HG03039 (cell line): ENCODE measurements at regions not wholly inside any gene's neighbourhood (a gene's known extent, or its start where the extent isn't known, plus 50 kb on each side); places are given as distances from the start of the nearest gene placed in this dataset.
A peak's percentile ranks its signal among the peaks of the same experiment; 100 is the strongest.
"Not testable (repeated sequence)": the region's sequence is repeated elsewhere in the genome, so short reads cannot be mapped to it uniquely, and the experiment has no call there.

Experiments used
- ATAC-seq: cut with Tn5 transposase; IDR thresholded peaks from one replicate; pipeline ENCODE4 v1.9.1; 2021; ENCODE audit warnings: mild to moderate bottlenecking, moderate library complexity; ENCODE audit not compliant: unreplicated experiment

- not testable (repeated sequence) for ATAC-seq
Measured at GRCh38 chrX:3882553-3882920, 169.1 kb upstream of the PRKX start.

DNA sequence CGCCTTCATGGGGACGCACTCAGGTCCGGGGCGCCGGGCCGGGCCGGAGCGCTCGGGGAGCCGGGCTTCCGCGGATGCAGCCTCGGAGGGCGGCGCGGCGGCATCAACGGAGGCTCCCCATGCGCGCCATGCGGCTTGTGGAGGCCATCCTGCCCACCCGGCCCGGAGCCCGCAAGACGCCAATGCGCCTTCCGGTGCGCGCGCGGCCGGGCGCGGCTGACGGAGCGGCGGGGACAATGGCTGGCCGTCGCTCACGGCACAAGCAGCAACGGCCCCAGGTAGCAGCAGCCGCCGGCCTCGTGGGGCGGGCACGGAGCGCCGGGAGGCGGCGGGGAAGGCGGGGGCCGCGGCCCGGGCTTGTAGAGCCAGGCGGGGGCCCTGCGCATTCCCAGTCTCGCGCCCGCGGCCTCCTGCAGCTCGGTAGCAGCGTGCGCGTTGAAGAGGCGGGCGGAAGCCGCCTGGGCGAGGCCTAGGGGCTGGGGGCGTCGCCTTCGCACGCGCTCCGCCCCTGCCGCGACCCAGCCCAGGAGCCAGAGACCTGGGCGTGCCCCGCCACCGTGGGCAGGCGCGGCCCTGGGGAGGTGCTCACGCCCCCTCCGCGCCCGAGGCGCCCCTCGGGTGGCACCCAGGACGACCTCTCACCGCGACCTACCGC lies 168.6 kb upstream of the PRKX start:
- ATAC-seq = peak; percentile 96

DNA sequence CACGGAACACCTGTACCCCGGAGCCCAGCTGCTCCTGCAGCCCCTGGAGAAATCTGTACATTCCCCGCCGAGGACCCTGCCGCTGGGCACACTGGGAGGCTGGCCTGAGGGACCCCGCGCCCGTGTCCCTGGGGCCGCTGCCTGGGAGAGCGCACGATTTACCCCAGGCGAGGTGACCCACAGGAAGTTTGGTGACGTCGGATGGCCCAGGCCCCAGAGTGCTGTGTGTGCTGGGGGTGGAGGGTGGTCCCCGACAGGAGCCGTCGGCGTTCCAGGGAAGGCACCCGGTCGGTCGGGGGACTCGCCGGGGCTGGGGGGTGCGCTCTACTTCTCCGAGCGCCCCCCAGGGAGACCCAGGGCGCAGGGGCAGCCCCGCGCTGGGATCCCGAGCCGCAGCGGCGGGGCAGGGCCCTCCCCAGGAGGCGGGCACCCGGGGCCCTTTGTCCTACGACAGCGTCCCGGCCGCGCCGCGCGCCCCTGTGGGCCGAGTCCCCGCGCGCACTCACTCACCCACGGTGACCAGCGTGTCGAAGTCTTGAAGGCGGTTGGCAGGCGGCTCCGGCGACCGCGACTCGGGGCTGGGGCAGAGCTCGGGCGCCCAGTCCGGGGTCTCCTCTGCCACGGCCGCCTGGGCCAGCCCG lies 167.9 kb upstream of the PRKX start:
- ATAC-seq = peak; percentile 35

DNA sequence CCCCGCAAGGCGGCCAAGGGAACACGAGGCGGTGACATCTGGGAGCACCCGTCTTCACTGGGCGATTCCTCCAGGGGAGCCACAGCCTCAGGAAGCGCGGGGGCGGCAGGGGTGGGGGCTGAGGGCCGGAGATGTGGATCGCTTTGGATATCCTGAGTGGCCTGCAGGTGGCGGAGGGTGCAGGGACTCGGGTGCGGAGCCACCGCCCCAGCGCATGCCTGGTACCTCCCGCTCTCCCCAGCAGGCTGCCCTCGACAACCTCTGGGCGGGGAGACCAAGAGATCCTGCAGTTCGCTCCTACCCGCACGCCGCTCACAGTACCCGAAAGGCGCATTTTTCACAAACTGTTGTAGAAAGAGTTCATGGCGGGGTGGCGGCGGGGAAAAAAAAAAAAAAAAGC lies 162.9 kb upstream of the PRKX start:
- ATAC-seq = not testable (repeated sequence)

- ATAC-seq = not testable (repeated sequence)
Measured at GRCh38 chrX:3875638-3876037, 162.2 kb upstream of the PRKX start.

GRCh38 chrX:3872226-3872879 lies 158.9 kb upstream of the PRKX start:
- not testable (repeated sequence) for ATAC-seq

- ATAC-seq = not testable (repeated sequence)
Measured at GRCh38 chrX:3867067-3867831, 153.8 kb upstream of the PRKX start.

- ATAC-seq = not testable (repeated sequence)
Measured at GRCh38 chrX:3858332-3858731, 144.9 kb upstream of the PRKX start.

DNA sequence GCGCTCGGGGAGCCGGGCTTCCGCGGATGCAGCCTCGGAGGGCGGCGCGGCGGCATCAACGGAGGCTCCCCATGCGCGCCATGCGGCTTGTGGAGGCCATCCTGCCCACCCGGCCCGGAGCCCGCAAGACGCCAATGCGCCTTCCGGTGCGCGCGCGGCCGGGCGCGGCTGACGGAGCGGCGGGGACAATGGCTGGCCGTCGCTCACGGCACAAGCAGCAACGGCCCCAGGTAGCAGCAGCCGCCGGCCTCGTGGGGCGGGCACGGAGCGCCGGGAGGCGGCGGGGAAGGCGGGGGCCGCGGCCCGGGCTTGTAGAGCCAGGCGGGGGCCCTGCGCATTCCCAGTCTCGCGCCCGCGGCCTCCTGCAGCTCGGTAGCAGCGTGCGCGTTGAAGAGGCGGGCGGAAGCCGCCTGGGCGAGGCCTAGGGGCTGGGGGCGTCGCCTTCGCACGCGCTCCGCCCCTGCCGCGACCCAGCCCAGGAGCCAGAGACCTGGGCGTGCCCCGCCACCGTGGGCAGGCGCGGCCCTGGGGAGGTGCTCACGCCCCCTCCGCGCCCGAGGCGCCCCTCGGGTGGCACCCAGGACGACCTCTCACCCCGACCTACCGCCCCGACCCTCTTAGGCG lies 130.2 kb upstream of the PRKX start:
- peak; percentile 97 for ATAC-seq

DNA sequence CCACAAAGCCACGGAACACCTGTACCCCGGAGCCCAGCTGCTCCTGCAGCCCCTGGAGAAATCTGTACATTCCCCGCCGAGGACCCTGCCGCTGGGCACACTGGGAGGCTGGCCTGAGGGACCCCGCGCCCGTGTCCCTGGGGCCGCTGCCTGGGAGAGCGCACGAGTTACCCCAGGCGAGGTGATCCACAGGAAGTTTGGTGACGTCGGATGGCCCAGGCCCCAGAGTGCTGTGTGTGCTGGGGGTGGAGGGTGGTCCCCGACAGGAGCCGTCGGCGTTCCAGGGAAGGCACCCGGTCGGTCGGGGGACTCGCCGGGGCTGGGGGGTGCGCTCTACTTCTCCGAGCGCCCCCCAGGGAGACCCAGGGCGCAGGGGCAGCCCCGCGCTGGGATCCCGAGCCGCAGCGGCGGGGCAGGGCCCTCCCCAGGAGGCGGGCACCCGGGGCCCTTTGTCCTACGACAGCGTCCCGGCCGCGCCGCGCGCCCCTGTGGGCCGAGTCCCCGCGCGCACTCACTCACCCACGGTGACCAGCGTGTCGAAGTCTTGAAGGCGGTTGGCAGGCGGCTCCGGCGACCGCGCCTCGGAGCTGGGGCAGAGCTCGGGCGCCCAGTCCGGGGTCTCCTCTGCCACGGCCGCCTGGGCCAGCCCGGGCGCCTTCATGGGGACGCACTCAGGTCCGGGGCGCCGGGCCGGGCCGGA lies 129.5 kb upstream of the PRKX start:
- peak; percentile 62 for ATAC-seq

- not testable (repeated sequence) for ATAC-seq
Measured at GRCh38 chrX:3838754-3839153, 125.3 kb upstream of the PRKX start.

- not testable (repeated sequence) for ATAC-seq
Measured at GRCh38 chrX:3837958-3838643, 124.7 kb upstream of the PRKX start.

DNA sequence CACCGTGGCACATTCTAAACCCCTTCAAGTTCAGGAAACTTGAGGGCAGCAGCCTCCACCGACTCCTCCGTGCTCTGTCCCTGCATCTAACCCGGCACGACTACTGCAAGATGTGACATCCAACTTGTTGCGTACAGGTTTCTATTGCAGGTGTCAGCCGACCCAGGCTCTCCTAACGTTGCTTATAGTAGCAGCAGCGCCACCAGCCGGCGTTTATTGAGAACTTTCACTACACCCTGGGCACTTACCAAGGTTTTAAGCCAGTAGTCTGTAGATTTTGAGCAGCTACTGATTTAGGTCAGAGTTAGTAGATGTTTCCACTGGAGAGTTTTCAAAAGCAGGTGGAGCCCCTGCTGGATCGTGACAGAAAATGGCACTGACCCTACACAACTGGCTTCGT lies 123.8 kb upstream of the PRKX start:
- ATAC-seq = not testable (repeated sequence)

DNA sequence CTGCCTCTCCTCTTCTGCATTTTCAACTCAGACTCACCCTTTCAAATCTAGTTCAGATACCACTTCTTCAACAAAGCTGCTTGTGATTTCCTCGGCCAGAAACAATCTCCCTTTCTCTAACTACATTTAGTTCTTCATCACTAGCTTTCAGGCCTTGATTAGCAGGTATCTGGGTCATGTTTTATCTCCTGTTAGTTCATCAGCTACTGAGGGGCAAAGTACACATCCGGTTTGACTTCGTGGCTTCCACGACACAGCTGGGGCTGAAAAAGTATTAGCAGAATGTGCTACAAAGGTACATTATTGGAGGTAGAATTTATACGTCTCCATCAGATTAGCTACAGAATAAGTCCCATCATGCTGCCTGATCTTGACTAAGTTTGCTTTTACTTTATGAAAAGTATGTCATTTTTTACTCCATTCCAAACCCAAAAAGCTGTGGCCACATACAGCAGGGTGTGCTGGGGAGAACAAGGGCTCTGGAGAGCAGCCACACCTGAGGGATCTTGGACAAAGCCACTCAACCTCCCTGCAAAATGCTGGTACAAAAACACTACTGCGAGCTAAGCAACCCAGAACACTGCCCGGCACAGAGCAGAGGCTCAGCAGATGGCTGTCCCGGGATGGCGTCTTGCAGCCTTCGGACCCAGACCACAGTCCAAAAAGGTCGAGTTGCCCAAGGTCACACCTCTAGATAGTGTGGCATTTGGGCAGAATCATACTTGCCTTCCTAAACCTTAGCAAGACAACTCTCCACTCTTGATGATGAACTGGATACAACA lies 120.5 kb upstream of the PRKX start:
- not testable (repeated sequence) for ATAC-seq

DNA sequence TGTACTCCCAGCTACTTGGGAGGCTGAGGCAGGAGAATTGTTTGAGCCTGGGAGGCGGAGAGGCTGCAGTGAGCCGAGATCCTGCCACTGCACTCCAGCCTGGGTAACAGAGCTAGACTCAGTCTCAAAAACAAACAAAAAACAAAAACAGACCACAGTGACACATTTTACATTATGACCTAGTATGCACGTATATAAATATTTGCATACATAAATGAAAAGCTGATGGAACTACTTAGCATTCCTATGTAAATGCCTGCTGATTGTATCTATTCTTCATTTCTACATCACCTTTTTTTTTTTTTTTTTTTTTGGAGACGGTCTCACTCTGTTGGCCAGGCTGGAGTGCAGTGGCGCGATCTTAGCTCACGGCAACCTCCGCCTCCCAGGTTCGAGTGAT lies 116.6 kb upstream of the PRKX start:
- ATAC-seq = not testable (repeated sequence)

DNA sequence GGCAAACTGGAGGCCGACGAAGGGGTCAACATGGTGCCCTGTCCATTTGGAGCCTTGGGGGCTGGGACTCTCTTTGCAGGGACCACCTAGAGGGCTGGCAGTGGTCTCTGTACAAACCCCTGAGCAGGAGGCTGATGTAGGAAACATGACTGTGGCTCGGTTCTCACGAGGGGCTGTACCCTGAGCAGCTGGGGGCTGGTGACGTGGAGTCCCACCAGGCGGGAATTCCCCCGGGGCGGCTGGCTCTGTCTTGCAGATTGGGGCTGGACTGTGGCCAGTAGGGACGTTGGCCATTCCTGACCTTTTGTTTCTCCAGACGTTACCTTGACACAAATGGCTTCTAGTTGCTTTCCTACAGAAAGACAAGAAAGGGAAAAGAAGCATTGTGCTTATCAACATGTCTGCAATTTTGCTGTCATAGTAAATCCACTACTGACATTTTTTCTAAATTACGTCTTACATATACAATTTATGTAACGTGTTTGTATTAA lies 115.6 kb upstream of the PRKX start:
- not testable (repeated sequence) for ATAC-seq

GRCh38 chrX:3828378-3829040 lies 115.1 kb upstream of the PRKX start:
- ATAC-seq = not testable (repeated sequence)

DNA sequence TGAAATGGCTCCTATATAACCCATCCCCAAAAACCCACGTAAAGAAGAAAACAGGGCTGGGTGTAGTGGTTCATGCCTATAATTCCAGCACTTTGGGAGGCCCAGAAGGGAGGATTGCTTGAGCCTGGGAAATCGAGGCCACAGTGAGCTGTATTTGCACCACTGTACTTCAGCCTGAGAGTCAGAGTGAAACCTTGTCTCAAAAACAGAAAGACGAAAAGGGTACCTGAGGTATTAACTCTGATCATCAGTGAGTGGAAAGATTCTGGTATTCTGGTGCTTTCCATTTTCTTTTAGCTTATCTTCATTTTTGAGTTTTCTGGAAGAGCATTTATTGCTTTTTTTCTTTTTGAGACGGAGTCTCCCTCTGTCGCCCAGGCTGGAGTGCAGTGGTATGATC lies 110.6 kb upstream of the PRKX start:
- ATAC-seq = not testable (repeated sequence)
